HepG2 (cell line): ENCODE measurements at regions not wholly inside any gene's neighbourhood (a gene's known extent, or its start where the extent isn't known, plus 50 kb on each side); places are given as distances from the start of the nearest gene placed in this dataset.
A peak's percentile ranks its signal among the peaks of the same experiment; 100 is the strongest.

Experiments used
- CBX1 ChIP-seq: IDR thresholded peaks from one replicate; pipeline ENCODE4 v1.6.1; 2016; ENCODE audit warnings: antibody characterized with exemption, low read depth
- IRF2 ChIP-seq: IDR thresholded peaks from 2 replicates; pipeline ENCODE4 v1.6.1; 2018; ENCODE audit warnings: missing genetic modification reagents, missing compliant biosample characterization
- LCORL ChIP-seq, 2 experiments: fragments of 450-650 bp in 1 of 2; sonication (generic) in 1 of 2; formaldehyde crosslinking in 1 of 2; IDR thresholded peaks; 2 replicates each; pipeline versions ENCODE4 v1.5.0 to v1.6.1; 2017 to 2020; ENCODE audit warnings: antibody characterized with exemption in 1 of 2, missing genetic modification reagents in 1 of 2
- MEIS2 ChIP-seq: sonication (generic); formaldehyde crosslinking; IDR thresholded peaks from 2 replicates; pipeline ENCODE4 v1.9.0; 2021; ENCODE audit warnings: mild to moderate bottlenecking, missing genetic modification reagents
- NONO ChIP-seq, 2 experiments: fragments of 450-650 bp in 1 of 2; sonication (generic) in 1 of 2; formaldehyde crosslinking in 1 of 2; IDR thresholded peaks in 1 of 2; conservative IDR thresholded peaks in 1 of 2; 2 replicates each; pipeline versions ENCODE4 v1.6.1 to v1.8.0; 2017 to 2022; ENCODE audit warnings: mild to moderate bottlenecking in 1 of 2, missing genetic modification reagents in 1 of 2, moderate library complexity in 1 of 2
- TEF ChIP-seq: sonication (generic); formaldehyde crosslinking; IDR thresholded peaks from 2 replicates; pipeline ENCODE4 v1.5.0; 2020; ENCODE audit warnings: missing genetic modification reagents
- ZEB1 ChIP-seq: IDR thresholded peaks from 2 replicates; pipeline ENCODE4 v1.6.1; 2012; ENCODE audit warnings: mild to moderate bottlenecking, low read depth, inconsistent platforms; ENCODE audit not compliant: insufficient replicate concordance
- ZFP36 ChIP-seq: fragments of 150-350 bp; IDR thresholded peaks from 2 replicates; pipeline ENCODE4 v1.6.1; 2018; ENCODE audit warnings: borderline replicate concordance, low read length, low read depth; ENCODE audit not compliant: partially characterized antibody
- ZFP90 ChIP-seq: sonication (generic); formaldehyde crosslinking; IDR thresholded peaks from 2 replicates; pipeline ENCODE4 v1.8.0; 2022; ENCODE audit warnings: missing genetic modification reagents, mild to moderate bottlenecking, inconsistent platforms, borderline replicate concordance
- ZFYVE20 ChIP-seq: sonication (generic); formaldehyde crosslinking; IDR thresholded peaks from 2 replicates; pipeline ENCODE4 v1.8.0; 2023; ENCODE audit warnings: low read depth, mild to moderate bottlenecking, moderate library complexity, missing genetic modification reagents, borderline replicate concordance
- ZNF501 ChIP-seq: sonication (generic); formaldehyde crosslinking; IDR thresholded peaks from 2 replicates; pipeline ENCODE4 v1.5.1; 2020; ENCODE audit warnings: mild to moderate bottlenecking, moderate library complexity, missing genetic modification reagents
- ZNF616 ChIP-seq: sonication (generic); formaldehyde crosslinking; IDR thresholded peaks from 2 replicates; pipeline ENCODE4 v1.5.0; 2020; ENCODE audit warnings: low read depth, mild to moderate bottlenecking, missing genetic modification reagents
- ZNF740 ChIP-seq: sonication (generic); formaldehyde crosslinking; IDR thresholded peaks from 2 replicates; pipeline ENCODE4 v1.4.0; 2020; ENCODE audit warnings: missing genetic modification reagents
- TF ChIP-seq, protein P1 (sequence below), 2 experiments: sonication (generic) in 1 of 2; formaldehyde crosslinking in 1 of 2; IDR thresholded peaks; 2 replicates each; pipeline versions ENCODE4 v1.5.1 to v1.6.1; 2011 to 2020; ENCODE audit warnings: borderline replicate concordance in 1 of 2, low read depth in 1 of 2, low read length in 1 of 2, mild to moderate bottlenecking in 1 of 2, missing genetic modification reagents in 1 of 2, moderate library complexity in 1 of 2
- TF ChIP-seq, protein P2 (sequence below): sonication (generic); formaldehyde crosslinking; IDR thresholded peaks from 2 replicates; pipeline ENCODE4 v1.4.0; 2020; ENCODE audit warnings: mild to moderate bottlenecking, missing genetic modification reagents
- TF ChIP-seq, protein P3 (sequence below): sonication (generic); formaldehyde crosslinking; IDR thresholded peaks from 2 replicates; pipeline ENCODE4 v1.4.0; 2020; ENCODE audit warnings: mild to moderate bottlenecking, missing genetic modification reagents
- TF ChIP-seq, protein P4 (sequence below): sonication (generic); formaldehyde crosslinking; conservative IDR thresholded peaks from 2 replicates; pipeline ENCODE4 v1.4.0; 2020; ENCODE audit warnings: missing genetic modification reagents
- TF ChIP-seq, protein P5 (sequence below): sonication (generic); formaldehyde crosslinking; IDR thresholded peaks from 2 replicates; pipeline ENCODE4 v1.5.0; 2020; ENCODE audit warnings: mild to moderate bottlenecking, missing genetic modification reagents

DNA sequence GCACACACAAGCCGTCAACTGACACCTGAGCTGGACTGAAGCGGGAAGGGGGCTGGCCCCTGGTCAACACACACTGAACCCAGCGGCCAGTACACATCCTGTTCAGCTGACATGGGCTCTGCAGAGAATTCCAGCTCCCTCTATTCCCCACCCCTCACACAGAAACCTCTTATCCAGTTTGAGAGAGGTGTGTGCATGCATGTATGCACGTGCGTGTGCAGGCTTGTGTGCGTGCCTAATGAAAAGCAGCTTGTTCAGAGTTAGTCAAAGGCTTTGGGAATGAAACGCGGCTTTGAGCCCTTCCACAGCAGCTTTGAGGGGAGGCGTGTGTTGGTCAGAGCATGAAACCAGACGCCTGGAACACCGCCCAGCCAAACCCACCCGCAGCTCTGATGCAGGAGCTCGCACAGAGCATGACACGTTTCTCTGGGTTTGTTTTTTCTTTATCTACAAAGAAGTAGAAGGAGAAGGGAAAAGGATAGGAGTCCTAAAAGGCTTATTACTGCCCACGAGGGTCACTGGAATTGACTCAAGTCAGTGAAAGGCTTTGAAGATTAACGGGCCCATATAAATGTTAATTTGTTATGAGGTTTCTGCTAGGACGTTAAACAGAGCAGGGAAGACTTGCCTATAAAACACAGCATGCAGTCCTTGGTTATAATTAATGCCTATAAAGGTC lies 184.2 kb downstream of the ETS2 start (continued):
- TF ChIP-seq, protein P1, sequence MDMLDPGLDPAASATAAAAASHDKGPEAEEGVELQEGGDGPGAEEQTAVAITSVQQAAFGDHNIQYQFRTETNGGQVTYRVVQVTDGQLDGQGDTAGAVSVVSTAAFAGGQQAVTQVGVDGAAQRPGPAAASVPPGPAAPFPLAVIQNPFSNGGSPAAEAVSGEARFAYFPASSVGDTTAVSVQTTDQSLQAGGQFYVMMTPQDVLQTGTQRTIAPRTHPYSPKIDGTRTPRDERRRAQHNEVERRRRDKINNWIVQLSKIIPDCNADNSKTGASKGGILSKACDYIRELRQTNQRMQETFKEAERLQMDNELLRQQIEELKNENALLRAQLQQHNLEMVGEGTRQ (IDR thresholded peaks at IDR 0.05; ENCODE audit: low read depth, low read length): no peak
- TF ChIP-seq, protein P1 (CRISPR knock-in tag; IDR thresholded peaks at IDR 0.05; ENCODE audit: borderline replicate concordance): 0 out of 2 replicates have a peak, but pooled peaks have one; percentile 42
- no peak for TF ChIP-seq ZEB1
- TF ChIP-seq MEIS2 (CRISPR knock-in tag): peak; percentile 67; the same call in 1 of the 2 replicates
- TF ChIP-seq ZNF616 (CRISPR knock-in tag): 0 out of 2 replicates have a peak, but pooled peaks have one; percentile 35
- TF ChIP-seq CBX1: peak; percentile 32
- TF ChIP-seq ZFP36: no peak
- no peak for TF ChIP-seq TEF (CRISPR knock-in tag)
- 0 out of 2 replicates have a peak, but pooled peaks have one; percentile 43 for TF ChIP-seq ZFP90
- TF ChIP-seq, protein P2, sequence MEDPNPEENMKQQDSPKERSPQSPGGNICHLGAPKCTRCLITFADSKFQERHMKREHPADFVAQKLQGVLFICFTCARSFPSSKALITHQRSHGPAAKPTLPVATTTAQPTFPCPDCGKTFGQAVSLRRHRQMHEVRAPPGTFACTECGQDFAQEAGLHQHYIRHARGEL: no peak
- TF ChIP-seq ZNF740: no peak
- TF ChIP-seq ZNF501 (CRISPR knock-in tag): peak; percentile 43
- TF ChIP-seq, protein P3, sequence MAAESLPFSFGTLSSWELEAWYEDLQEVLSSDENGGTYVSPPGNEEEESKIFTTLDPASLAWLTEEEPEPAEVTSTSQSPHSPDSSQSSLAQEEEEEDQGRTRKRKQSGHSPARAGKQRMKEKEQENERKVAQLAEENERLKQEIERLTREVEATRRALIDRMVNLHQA (CRISPR knock-in tag): no peak
- TF ChIP-seq, protein P4, sequence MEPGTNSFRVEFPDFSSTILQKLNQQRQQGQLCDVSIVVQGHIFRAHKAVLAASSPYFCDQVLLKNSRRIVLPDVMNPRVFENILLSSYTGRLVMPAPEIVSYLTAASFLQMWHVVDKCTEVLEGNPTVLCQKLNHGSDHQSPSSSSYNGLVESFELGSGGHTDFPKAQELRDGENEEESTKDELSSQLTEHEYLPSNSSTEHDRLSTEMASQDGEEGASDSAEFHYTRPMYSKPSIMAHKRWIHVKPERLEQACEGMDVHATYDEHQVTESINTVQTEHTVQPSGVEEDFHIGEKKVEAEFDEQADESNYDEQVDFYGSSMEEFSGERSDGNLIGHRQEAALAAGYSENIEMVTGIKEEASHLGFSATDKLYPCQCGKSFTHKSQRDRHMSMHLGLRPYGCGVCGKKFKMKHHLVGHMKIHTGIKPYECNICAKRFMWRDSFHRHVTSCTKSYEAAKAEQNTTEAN (CRISPR knock-in tag): peak; percentile 80
- TF ChIP-seq, protein P5, sequence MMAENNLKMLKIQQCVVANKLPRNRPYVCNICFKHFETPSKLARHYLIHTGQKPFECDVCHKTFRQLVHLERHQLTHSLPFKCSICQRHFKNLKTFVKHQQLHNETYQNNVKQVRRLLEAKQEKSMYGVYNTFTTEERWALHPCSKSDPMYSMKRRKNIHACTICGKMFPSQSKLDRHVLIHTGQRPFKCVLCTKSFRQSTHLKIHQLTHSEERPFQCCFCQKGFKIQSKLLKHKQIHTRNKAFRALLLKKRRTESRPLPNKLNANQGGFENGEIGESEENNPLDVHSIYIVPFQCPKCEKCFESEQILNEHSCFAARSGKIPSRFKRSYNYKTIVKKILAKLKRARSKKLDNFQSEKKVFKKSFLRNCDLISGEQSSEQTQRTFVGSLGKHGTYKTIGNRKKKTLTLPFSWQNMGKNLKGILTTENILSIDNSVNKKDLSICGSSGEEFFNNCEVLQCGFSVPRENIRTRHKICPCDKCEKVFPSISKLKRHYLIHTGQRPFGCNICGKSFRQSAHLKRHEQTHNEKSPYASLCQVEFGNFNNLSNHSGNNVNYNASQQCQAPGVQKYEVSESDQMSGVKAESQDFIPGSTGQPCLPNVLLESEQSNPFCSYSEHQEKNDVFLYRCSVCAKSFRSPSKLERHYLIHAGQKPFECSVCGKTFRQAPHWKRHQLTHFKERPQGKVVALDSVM (CRISPR knock-in tag): no peak
- no peak for TF ChIP-seq ZFYVE20 (CRISPR knock-in tag)
- TF ChIP-seq LCORL (IDR thresholded peaks at IDR 0.05): no peak
- TF ChIP-seq LCORL (CRISPR knock-in tag; IDR thresholded peaks at IDR 0.05): peak; percentile 78
- TF ChIP-seq NONO (IDR thresholded peaks at IDR 0.05): no peak
- peak; percentile 32; the same call in 1 of the 2 replicates for TF ChIP-seq NONO (CRISPR knock-in tag; conservative IDR thresholded peaks at IDR 0.05)
- TF ChIP-seq IRF2 (CRISPR knock-in tag): 0 out of 2 replicates have a peak, but pooled peaks have one; percentile 36
